ENCODE measurements at regions not wholly inside any gene's neighbourhood (a gene's known extent, or its start where the extent isn't known, plus 50 kb on each side); places are given as distances from the start of the nearest gene placed in this dataset.
A peak's percentile ranks its signal among the peaks of the same experiment; 100 is the strongest.

- no peaks in the 10 kb centered on the region for H3K27me3 ChIP-seq (ENCODE audit: control insufficient read depth, insufficient read depth, low read length)
- ATAC-seq: no peak
- CTCF ChIA-PET: no interaction called here
- BruUV-seq (replicated peaks): no TSS peak
- no peaks in the 10 kb centered on the region for H3K9me3 ChIP-seq (ENCODE audit: control insufficient read depth, insufficient read depth, low read depth, low read length)
- intact Hi-C loops (cut with micrococcal nuclease; ENCODE audit: unreplicated experiment) (no loop called here), in situ Hi-C loops (cut with HindIII; ENCODE audit: low pct_unique_long_range_greater_than_20kb, low sequenced_read_pairs) (no loop called here)
- POLR2A ChIA-PET: no interaction called here
- no peaks in the 10 kb centered on the region for H3K4me1 ChIP-seq (ENCODE audit: control insufficient read depth, insufficient read depth, low read length)
- no peak overlapping the region for H3K27ac ChIP-seq (ENCODE audit: low read length)
- H3K4me3 ChIP-seq (ENCODE audit: low read depth in 2 of 2, low read length in 2 of 2): no peak overlapping the region
- DNase-seq (ENCODE audit: low read depth, low spot score): no peak
- TF ChIP-seq CTCF (IDR thresholded peaks at IDR 0.05) (peak; percentile 21; the same call in 1 of the 2 replicates), TCF7L2 (IDR thresholded peaks at IDR 0.05; ENCODE audit: low read depth, low read length) (no peak)
- no peaks in the 10 kb centered on the region for H3K36me3 ChIP-seq (ENCODE audit: control insufficient read depth, insufficient read depth, low read length)
Observed at GRCh38 chr4:53656421-53656981, 65.2 kb upstream of the LNX1 start.

- BruUV-seq (replicated peaks): no TSS peak
- CTCF ChIA-PET: interaction anchor here (0.6 kb wide), 1 partner anchor 936 kb away, joined by 5 read pairs; no protein-coding TSS in a partner anchor
- ATAC-seq (no peak), DNase-seq (ENCODE audit: low read depth, low spot score) (no peak)
- Histone ChIP-seq H3K36me3 (ENCODE audit: control insufficient read depth, insufficient read depth, low read length) (no peaks in the 10 kb centered on the region), H3K27me3 (ENCODE audit: control insufficient read depth, insufficient read depth, low read length) (no peaks in the 10 kb centered on the region), H3K27ac (ENCODE audit: low read length) (no peak overlapping the region), H3K4me3 (ENCODE audit: low read depth in 2 of 2, low read length in 2 of 2) (no peak overlapping the region), H3K4me1 (ENCODE audit: control insufficient read depth, insufficient read depth, low read length) (no peaks in the 10 kb centered on the region), H3K9me3 (ENCODE audit: control insufficient read depth, insufficient read depth, low read depth, low read length) (no peaks in the 10 kb centered on the region)
- in situ Hi-C loops (cut with HindIII; ENCODE audit: low pct_unique_long_range_greater_than_20kb, low sequenced_read_pairs): no loop called here
- intact Hi-C loops (cut with micrococcal nuclease; ENCODE audit: unreplicated experiment): no loop called here
- POLR2A ChIA-PET: no interaction called here
- TF ChIP-seq POLR2AphosphoS5 (IDR thresholded peaks at IDR 0.05; ENCODE audit: low read depth, low read length) (no peak), REST (IDR thresholded peaks at IDR 0.05; ENCODE audit: insufficient read depth in 1 of 2, low read depth in 2 of 2, low read length in 1 of 2) (no peak), TCF7L2 (IDR thresholded peaks at IDR 0.05; ENCODE audit: low read depth, low read length) (no peak), CTCF (IDR thresholded peaks at IDR 0.05) (no peak), SIN3A (IDR thresholded peaks at IDR 0.05; ENCODE audit: borderline replicate concordance, insufficient read depth, low read depth, low read length) (no peak)
Observed at GRCh38 chr4:53654300-53654758, 63.0 kb upstream of the LNX1 start.

Data from Panc1 (cell line).